Fibroblast of peridontal ligament (primary cell): ENCODE measurements at regions not wholly inside any gene's neighbourhood (a gene's known extent, or its start where the extent isn't known, plus 50 kb on each side); places are given as distances from the start of the nearest gene placed in this dataset.
"Not testable (repeated sequence)": the region's sequence is repeated elsewhere in the genome, so short reads cannot be mapped to it uniquely, and the experiment has no call there.

Source experiments
- DNase-seq: peaks from one replicate; pipeline ENCODE4 v3.0.0-alpha.2; 2010; ENCODE audit errors: extremely low read depth

DNA sequence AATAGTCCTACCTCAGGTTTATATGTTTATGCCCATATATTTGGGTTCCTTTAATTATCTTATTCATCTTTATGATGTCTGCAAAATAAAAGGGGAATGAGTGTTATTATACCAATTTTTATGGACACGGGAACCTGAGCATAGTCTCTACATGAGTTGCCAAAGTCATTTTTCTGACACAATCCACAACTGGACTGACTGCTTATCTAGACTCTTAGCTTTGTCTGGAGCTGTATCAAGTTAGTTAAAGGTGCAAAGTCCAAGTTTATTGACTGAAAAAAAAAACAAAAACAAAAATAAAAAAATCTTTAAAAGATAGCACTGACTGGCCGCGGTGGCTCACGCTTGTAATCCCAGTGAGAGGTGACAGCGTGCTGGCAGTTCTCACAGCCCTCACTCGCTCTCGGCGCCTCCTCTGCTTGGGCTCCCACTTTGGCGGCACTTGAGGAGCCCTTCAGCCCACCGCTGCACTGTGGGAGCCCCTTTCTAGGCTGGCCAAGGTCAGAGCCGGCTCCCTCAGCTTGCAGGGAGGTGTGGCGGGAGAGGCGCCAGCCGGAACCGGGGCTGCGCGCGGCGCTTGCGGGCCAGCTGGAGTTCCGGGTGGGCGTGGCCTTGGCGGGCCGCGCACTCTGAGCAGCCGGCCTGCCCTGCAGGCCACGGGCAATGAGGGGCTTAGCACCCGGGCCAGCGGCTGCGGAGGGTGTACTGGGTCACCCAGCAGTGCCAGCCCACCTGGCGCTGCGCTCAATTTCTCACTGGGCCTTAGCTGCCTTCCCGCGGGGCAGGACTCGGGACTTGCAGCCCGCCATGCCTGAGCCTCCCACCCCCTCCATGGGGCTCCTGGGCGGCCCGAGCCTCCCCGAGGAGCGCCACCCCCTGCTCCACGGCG, 116.6 kb upstream of the MBNL1 start:
- DNase-seq: not testable (repeated sequence)

DNA sequence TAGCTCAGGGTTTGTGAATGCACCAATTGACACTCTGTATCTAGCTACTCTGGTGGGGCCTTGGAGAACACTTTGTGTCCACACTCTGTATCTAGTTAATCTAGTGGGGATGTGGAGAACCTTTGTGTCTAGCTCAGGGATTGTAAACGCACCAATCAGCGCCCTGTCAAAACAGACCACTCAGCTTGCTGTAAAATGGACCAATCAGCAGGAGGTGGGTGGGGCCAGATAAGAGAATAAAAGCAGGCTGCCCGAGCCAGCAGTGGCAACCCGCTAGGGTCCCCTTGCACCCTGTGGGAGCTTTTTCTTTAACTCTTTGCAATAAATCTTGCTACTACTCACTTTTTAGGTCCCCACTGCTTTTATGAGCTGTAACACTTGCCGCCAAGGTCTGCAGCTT, 115.6 kb upstream of the MBNL1 start:
- DNase-seq: not testable (repeated sequence)

DNA sequence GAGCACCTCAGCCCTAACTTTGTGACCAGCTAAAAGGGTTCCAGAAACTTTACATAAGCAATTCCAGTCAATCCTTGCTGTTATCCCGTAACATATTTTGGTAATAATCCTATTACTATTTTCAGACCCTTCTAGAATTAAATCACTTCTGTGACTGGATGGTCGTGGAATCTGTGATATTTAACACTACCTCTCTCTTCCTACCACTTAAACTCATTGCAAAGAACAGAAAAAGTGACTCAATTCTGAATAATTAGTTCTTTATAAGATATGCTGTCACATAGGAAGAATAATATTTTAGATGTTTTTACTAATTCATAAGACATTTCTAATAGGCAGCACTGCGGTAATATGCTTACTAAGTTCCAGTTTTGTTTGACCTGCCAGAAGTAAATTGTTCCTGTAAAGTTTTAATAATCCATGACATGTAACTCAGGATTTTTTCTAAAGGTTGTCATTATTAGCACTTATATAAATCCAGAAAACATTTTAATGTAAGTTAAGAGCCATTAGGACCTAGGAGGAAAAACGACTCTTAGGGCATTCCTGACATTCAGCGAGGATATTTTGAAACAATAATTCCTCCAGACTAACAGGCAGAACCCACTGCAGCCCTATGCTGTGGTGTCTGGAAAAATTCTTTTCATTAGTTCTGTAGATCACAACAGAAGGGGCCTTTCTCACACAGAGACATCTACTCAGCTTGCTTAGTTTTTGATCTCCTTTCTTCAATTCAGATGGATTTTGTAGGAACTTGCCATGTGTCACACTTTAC, 113.3 kb upstream of the MBNL1 start:
- DNase-seq: no peak

DNA sequence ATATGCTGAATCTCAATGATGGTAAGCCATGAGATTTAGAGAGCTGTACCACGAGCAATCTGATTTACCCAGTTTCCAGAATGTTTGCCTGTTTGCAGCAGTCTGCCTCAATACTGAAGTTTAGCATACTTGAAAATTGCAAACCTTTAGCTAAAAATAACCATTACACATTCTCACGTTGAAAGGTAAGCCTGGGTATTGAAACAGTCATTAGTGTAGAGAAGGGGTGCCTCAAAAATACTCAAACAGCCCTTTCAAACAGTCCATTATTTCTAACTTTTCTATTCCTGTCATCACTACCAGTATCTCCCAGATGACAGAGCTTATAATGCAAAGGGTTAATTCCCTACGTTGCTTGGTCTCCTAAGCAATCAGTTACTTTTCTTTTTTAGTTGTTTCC, 111.8 kb upstream of the MBNL1 start:
- DNase-seq: no peak

DNA sequence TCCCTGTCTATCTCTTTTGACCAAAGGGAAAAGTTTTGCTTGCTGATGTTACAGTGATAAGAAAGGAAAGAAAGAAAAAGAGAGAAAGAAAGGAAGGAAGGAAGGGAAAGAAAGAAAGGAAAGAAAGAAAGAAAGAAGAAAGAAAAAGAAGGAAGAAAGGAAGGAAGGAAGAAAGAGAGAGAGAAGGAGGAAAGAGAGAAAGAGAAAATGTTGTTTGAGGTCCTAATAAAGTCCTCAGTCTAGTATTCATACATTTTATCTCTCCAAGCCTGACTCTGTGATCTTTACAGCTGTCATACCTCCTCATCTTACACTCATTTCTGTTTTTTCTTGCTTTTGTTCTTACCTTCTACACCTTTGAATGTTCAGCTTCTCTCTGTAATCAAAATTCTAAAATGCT, 111.4 kb upstream of the MBNL1 start:
- DNase-seq: no peak

DNA sequence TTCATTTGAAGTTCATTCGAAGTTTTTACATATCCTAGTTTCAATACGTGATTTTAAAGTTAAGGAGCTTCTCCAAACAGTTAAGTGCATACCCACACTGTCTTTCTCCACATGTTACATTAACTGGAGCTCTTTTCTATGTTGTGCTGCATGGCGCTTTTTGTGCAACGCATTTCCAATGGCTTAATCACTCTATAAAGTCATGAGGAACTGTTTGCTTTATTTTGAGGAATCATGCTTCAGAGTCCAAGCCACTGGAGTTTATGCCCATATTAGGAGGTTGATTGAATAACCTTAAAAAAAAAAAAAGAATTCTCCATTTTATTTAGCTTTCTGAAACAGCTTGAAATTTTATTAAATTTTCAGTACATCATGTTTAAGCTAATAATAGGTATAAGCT, 109.4 kb upstream of the MBNL1 start:
- DNase-seq: peak; percentile 95

DNA sequence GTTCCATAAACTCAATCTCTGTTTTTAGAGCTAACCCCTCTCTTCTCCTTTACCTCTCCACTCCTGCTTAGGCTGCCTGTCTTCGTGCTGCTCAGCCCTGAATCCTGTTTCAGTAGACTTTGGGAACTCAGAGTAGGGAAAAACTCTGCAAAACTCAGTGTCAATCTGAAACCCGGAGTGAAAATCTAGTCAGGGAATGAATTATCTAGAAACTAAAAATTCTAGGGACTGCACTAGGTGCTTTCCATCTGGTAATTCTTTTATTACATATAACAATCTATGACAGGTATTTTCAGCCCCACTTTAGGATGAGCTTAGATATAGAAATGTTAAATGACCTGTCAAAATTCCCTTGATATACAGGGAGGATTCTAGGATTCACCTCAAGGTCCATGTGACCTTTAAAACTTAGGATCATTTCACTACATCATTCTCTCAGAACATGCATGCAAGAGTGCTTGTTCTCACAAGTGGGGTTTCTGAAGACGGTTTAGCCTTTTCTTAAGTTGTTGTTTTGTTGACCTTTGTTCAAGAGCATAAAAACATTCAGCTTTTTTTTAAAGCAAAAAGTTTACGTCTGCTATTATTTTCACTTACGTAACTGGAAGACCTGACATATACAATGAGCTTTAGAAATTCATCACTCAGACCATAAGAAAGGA, 108.2 kb upstream of the MBNL1 start:
- no peak for DNase-seq

DNA sequence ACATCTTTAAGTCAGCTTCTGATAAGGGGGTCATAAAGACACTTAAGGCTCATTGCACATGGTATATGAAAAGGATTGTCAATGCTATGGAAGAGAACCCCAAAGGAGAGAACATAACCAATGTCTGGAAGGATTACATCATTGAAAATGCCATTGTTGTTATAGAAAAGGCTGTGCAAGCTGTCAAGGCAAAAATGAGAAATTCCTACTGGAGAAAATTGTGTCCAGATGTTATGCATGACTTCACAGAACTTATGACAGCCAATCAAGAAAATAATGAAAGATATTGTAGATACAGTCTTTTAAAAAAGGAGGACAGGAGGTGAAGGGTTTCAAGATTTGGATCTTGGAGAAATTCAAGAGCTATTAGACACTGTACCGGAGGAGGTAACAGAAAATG, 96.3 kb upstream of the MBNL1 start:
- peak; percentile 73 for DNase-seq

DNA sequence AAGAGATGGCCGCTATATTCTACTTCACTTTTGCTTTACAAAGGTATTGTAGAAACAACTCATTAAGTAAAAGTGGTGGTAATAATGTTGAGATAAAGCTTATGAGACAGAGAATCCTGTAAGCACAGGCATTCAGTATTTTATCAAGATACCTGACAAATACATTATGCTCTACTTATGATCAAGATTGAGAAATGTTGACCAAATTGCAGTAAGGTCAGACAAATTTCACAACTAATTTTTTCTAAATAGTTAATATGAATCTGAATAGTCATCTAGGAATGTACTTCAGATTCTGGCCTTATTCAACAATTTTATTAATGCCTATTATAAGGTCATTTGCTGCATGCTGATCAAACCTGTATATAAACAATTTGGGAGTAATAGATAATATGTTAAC, 95.1 kb upstream of the MBNL1 start:
- no peak for DNase-seq

DNA sequence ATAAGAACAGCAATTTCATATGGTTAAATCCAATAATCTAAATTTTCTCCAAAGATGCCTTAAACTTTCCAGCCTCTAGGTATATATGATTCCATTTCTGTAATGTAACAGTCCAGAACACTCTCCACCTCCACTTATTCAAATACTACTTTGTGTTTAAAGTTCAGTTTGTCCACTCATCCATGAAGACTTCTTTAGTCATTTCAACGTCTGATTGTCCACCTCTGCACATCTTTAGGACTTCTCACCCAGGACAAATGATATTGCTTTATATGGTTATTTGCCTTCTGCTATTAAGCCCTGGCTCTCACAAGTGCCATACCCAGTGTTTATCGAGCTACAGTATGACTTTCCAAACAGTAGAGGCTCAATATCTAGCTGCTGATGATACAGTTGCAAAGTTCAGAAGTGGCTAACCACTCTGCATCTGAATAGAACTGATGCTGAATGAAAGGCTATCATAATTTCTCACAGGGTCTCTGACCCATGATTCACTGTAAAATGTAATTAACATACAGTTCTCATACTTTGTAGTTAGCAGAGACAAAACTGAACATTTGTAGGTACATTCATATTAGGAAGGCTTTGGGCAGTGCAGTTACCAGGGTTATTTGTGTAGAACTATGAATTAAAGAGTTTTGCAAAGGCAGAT, 93.7 kb upstream of the MBNL1 start:
- no peak for DNase-seq

DNA sequence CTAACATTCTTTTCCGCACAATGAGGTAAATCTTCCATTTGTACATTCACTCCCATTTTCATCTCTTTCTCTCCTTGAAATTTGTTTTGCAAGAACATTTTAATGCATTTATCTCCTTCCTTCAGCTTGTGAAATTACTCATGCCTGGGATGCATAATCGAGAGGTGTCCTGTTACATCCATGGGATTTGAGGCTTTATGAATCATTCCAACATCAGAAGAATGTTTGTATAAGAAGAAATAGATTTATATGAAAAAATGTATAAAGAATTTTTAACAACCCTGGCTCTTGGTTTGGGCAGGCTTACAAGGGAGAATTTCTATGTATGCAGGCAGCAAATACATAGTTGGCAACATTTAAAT, 93.2 kb upstream of the MBNL1 start:
- DNase-seq: peak; percentile 97

DNA sequence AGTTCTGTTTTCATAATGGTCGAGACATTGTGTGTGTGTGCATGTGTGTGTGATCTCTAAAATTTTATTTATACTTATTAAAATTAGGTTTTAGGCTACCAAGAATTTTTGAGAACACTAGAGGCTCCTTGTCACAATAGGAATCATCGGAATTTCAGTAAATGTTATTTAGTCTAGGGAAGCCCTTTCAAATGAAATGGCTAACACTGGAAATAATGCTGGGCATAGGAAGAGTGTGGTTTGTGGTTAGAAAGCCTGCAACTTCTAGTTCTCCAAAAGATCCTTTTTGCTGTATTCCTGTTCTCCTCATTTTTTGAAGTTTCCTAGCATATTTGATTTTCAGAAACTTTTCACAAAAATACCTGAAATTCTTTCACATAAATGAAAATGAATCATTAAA, 92.5 kb upstream of the MBNL1 start:
- peak; percentile 81 for DNase-seq

DNA sequence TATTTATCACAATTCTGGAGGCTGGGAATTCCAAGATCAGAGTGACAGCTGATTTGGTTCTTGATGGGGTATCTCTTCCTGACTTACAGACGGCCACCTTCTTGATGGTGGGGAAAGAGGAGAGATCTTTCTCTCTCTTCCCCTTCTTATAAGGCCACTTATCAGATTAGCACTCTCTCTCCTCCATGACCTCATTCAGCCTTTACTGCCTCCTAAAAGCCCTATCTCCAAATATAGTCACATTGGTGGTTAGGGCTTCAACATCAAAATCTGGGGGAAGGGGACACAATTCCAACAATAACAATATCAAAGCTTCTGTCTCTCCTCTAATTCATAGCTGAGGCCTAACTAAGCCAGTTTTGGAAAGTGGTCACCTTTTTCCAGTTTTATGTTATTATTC, 91.7 kb upstream of the MBNL1 start:
- no peak for DNase-seq

DNA sequence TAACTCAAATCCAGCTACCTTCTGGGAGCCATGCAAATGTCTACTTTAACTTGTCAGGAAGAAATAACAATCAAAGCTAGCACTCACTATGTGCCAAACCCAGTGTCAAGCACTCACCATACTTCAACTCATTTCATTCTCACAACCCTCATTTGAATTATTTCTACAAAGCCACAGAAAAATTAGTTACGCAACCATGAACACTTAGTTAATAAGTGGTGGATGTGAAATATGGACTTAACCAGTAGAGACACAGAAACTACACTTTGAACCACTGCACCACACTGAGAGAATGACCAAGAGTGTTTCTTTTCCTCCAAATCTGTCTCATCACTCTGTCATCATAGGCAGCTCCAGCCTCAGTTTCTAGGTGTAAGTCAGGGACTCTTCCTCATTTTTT, 91.0 kb upstream of the MBNL1 start:
- DNase-seq: no peak

DNA sequence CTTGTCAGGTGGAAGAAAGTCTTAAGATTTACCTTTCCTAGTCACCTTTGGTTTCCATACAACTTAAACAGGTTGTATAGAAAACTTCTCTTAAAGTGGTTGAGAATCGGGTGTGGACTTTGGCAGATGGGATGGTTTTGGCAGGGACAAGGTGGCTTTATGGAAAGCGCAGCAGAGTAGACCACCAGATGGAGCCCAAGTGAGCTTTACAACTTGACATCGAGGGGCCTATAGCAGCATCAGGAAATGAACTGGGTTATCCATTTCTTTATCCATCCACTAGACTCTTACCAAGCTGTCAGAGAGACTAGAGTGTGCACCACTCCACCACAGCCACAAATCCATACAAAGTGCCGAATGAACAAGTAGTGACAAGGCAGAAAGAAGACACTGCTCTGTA, 85.3 kb upstream of the MBNL1 start:
- peak; percentile 40 for DNase-seq

DNA sequence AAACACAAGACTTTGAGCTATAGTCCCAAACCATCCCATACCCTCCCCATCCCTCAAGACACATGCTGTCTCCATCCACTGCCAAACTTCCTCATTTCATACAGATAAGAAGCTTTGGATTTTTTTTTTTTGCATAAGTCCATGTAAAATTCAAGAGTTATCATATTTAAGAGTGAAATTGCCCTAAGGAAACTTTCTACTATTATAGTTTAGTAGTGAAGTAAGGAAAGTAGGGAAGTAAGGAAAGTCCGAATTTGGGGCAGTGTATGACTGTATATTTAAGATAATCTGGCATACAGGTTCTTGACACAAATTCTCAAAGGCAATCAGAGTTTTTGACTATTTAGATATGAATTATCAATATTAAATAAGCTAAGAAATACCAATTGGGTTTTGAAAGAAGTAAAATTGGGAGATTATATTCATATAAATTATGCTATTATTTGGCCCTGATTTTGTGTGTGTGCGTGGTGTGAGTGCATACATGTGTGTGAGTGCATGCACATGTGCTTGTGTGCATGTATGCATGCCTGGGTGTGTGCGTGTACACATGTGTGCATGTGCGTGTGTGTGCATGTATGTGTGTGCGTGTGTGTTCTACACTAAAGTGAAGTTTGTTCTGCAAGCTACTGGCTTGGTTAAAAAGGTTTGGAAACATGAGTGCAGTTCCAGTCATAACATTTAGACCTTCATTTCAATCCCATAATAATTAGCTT, 83.6 kb upstream of the MBNL1 start:
- no peak for DNase-seq

DNA sequence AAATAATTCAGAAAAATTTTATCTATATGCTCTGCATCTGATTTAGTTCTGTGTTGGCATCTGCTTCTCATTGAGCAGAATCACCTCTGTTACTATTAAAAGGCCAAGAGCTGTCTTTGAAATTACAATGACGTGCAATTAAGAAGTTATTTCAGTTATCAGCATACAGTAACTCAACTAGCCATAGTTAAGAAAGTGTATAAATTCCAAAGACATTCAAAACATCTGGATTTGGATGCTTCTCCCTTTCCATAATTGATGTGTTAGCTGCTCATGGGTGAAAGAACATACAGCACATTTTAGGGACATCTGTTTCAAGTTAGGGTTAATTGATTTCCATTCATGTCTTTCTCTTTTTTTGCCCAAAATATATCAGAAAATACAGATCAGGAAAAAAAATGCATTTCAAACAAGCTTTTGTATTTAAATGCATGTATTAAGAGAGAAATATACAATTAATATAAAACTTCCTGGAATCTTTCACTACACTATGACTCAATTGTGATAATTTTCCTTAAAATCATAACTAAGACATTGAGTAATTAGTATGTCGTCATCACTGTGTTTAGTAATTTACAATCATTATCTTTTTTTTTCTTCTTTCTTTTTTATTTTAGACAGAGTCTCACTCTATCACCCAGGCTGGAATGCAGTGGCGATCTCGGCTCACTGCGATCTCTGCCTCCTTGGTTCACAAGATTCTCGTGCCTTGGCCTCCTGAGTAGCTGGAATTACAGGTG, 82.7 kb upstream of the MBNL1 start:
- peak; percentile 82 for DNase-seq

DNA sequence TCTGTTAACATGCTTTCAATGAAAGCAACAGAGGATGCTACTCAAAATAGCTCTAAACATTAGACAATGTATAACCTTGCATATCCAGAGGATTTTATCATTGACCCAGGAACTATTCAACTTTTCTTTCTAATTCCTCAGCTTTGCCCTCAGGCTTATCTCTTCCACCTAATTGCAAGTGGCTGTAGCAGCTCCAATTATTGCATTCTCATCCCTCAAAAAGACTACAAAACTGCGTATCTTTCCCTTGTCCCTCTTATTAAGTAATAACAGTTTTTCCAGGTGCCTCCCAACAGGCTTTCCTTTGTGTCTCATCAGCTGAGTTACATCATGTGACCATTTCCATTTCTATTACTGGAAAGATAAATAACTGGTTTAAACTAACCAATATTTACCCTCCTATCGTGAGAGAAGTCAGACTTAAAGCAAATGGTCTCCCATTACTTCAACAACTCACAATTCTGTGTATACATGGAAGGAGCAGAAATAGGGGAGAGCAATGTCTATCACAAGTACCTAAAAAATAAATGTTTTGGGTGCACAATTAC, 78.0 kb upstream of the MBNL1 start:
- no peak for DNase-seq

DNA sequence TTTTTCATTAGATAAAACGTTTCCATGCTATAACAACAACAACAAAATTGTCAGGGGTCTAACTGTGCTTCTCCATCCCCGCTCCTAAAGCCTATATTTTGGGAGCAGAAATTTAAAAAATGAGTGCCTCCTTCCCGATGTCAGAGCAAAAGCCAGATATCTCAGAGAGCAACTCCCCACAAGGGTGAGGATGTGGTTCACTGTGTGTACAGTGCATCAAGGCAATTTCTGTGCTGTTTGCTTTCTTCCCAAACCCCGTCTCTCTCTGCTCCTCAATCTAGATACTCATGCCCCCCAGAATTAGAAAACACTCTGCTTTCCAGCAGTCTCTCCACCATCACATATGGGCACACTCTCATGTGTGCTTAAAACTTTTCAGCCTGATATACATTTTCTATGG, 76.7 kb upstream of the MBNL1 start:
- DNase-seq: no peak

DNA sequence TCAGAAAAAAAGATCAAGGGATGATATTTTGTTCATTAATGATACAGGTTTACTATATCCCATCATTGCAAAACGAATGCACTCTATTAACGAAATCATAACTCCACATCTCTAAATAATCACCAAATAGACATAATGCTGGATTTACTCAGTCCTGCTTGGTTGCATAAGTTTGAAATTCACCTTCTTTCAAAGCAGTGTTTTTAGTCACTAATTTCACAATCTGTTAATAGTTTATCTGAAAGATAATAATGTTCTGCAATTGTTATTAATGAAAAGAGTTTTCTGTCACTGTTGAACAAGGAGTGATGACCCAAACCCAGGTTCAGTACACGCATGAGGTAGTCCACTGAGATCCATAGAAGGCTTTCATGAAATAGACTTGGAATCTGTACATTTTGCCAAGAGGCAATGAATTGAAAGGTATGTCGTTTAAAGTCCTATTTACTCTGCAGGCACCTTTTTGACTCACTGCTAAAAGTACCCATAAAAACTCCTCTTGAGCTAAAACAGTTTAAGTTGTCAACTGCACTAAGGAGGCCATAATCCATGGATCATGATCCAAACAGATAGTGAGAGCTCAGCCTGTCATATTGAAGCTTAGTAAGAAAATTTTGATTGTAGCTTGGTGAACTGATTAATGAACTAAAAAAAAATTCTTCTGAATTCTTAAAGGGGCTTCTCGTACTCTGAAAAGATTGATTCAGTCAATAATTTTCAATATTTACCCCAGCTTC, 75.6 kb upstream of the MBNL1 start:
- DNase-seq: no peak
